ENCODE measurements at regions not wholly inside any gene's neighbourhood (a gene's known extent, or its start where the extent isn't known, plus 50 kb on each side); places are given as distances from the start of the nearest gene placed in this dataset.
A peak's percentile ranks its signal among the peaks of the same experiment; 100 is the strongest.
"Not testable (repeated sequence)": the region's sequence is repeated elsewhere in the genome, so short reads cannot be mapped to it uniquely, and the experiment has no call there.

DNA sequence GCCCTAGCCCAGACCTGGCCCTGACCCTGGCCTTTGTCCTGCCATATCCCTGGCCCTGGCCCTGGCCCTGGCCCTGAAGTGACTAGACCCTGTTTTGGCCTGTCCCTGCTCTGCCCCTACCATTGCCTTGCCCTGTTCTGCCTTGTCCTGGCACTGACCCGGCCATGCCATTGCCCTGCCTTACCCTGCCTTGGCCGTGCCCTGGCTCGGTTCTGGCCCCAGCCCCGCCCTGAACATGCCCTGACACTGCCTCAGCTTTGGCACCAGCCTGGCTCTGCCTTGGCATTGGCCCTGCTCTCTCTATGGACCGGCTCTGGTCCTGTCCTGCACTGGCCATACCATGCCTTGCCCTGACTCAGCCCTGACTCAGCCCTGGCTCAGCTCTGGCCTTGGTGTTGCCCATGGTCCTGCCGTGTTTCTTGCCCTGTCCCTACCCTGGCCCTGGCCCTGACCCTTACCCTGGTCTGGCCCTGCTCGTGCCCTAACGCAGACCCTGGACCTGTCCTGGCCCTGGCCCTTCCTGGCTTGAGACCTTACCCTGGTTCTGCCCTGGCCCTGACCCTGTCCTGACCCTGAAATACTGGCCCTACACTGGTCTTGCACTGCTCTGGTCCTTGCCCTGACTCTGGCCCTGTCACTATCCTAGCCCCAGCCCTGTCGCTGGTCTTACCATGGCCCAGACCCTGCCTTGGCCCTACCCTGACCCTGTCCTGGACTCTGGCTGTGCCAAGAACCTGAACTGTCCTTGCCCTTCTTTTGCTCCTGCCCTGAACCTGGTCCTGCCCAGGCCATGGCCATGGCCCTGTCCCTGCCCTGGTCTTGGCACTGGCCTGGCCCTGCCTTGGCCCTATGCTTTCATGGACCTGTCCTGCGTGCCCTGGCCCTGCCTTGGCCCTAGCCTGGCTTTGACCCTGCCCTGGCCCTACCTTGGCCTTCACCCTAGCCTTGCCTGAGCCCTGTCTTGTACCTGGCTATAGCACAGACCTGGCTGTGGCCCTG is 224.6 kb downstream of the LIPI start:
- not testable (repeated sequence) for H3K9me3 ChIP-seq (ENCODE audit: low read depth); H3F3A ChIP-seq (ENCODE audit: low read depth); H3K4me2 ChIP-seq; H3K36me3 ChIP-seq; H3K27ac Mint-ChIP-seq; H4K20me1 ChIP-seq (ENCODE audit: low read depth); H3K4me1 ChIP-seq; H3K4me1 Mint-ChIP-seq; H3K36me3 Mint-ChIP-seq; H3K27ac ChIP-seq; H3K79me2 ChIP-seq (ENCODE audit: low read depth); H3K9ac ChIP-seq; DNase-seq (ENCODE audit: low spot score); H2AFZ ChIP-seq (replicated peaks); H3K27me3 Mint-ChIP-seq (ENCODE audit: insufficient read depth, low read depth); H3K4me3 ChIP-seq; H3K4me3 Mint-ChIP-seq; H3K27me3 ChIP-seq
- H3K9me3 Mint-ChIP-seq: peaks cover 29% of the 10 kb centered on the region

DNA sequence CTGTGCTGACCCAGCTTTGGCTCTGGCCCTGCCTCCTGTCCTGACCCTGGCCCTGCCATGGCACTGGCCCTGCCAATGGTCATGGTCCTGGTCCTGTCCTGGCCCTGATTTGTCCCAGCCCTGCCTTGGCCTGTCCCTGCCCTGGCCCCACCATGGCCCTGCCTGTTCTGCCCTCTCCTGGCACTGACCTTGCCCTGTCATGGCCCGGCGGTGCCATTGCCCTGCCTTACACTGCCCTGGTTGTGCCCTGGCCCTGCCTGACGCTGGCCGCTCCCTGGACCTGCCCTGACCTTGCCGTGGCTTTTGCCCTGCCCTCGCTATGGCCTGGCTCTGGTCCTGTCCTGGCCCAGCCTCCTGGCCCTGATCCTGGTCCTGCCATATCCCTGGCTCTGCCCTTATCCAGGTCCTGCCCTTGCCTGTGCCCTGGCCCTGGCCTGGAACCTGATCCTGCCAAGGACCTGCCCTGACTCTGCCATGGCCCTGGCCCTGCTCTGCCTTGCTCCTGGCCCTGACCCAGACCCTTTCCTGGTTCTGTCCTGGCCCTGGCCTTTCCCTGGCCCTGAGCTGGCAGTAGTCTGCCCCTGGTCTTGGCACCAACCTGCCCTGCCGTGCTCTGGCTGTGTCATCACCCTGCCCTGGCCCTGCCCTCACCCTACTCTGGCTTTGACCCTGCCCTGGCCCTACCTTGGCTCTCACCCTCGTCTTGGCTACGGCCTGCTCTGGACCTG is 225.5 kb downstream of the LIPI start:
- H3K27ac ChIP-seq; H3K9ac ChIP-seq; H3K4me3 Mint-ChIP-seq; H3K4me3 ChIP-seq; H3K36me3 ChIP-seq; H3F3A ChIP-seq (ENCODE audit: low read depth); H3K9me3 ChIP-seq (ENCODE audit: low read depth); H3K4me1 ChIP-seq; DNase-seq (ENCODE audit: low spot score); H3K27ac Mint-ChIP-seq; H3K27me3 Mint-ChIP-seq (ENCODE audit: insufficient read depth, low read depth); H3K4me2 ChIP-seq; H3K27me3 ChIP-seq; H3K79me2 ChIP-seq (ENCODE audit: low read depth); H4K20me1 ChIP-seq (ENCODE audit: low read depth); H3K4me1 Mint-ChIP-seq; H2AFZ ChIP-seq (replicated peaks); H3K36me3 Mint-ChIP-seq: not testable (repeated sequence)
- H3K9me3 Mint-ChIP-seq: peaks cover 28% of the 10 kb centered on the region

DNA sequence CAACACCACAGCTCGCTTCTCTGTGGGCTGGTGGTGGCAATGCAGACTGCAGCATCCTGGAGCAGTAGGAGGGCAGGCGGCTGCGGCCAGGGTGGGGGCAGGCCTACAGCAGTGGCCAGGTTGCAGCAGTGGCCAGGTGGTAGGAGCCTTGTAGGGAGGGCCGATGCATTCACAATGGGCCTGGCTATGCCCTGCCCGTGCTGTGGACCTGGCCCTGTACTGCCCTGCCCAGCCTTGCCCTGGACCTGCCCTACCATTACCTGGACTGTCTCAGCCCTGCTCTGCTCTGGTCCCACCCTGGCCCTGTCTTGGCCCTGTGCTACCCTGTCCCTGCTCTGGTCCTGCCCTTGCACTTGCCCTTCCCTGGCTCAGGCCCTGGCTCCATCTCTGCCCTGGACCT is 226.0 kb downstream of the LIPI start:
- H3K27ac Mint-ChIP-seq; H3K4me3 ChIP-seq; H3K27ac ChIP-seq; H4K20me1 ChIP-seq (ENCODE audit: low read depth); H3F3A ChIP-seq (ENCODE audit: low read depth); H3K36me3 Mint-ChIP-seq; H3K79me2 ChIP-seq (ENCODE audit: low read depth); H3K36me3 ChIP-seq; H3K4me1 ChIP-seq; H3K9ac ChIP-seq; H3K9me3 ChIP-seq (ENCODE audit: low read depth); H3K27me3 ChIP-seq; H3K27me3 Mint-ChIP-seq (ENCODE audit: insufficient read depth, low read depth); DNase-seq (ENCODE audit: low spot score); H3K4me3 Mint-ChIP-seq; H3K4me1 Mint-ChIP-seq; H3K4me2 ChIP-seq; H2AFZ ChIP-seq (replicated peaks): not testable (repeated sequence)
- H3K9me3 Mint-ChIP-seq: peaks cover 26% of the 10 kb centered on the region

DNA sequence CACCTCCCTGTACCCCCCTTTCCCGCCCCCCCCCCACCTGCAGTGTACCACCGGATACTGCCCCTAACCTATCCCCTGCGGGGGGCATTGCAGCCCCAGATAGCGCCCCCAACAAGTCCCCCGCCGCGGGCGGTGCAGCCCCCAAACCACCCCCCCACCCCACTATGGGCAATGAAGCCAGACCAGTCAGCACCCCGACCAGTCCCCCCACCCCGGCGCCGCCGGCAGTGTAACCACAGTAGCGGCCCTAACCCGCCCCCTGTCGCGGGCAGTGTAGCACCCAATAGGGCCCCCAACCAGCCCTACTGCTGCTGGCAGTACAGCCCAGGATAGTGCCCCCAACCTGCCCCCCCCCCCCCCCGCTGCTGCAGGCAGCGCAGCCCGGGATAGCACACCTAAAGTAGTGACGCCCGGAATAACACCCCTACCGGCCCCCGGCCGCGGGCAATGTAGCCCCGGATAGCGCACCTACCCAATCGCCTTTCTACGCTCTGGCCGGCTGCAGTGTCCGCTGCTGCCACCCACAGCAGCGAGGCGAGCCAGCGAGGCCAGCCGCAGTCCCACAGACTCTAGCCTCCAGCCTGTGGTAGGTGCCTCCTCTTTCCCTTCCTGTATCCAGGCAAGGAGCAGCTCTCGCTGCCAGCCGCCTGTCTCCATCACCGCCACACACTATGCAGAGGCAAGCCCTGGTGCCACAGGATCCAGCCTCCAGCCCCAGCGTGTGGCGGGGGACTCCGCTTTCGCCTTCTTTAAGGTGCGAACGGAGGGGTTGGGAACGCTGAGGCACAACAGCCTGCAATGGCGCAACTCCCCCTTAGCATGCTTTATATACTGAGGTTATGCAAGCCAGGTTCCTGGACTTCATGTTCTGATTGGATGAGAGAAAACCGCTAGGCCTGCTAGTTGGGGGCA is 229.3 kb downstream of the LIPI start:
- H4K20me1 ChIP-seq (ENCODE audit: low read depth); H3K9me3 ChIP-seq (ENCODE audit: low read depth); H3K4me3 ChIP-seq; H3F3A ChIP-seq (ENCODE audit: low read depth); H3K9ac ChIP-seq; H3K27ac ChIP-seq; DNase-seq (ENCODE audit: low spot score); H3K4me1 ChIP-seq; H3K4me1 Mint-ChIP-seq; H3K27me3 Mint-ChIP-seq (ENCODE audit: insufficient read depth, low read depth); H3K4me3 Mint-ChIP-seq; H3K27me3 ChIP-seq; H3K4me2 ChIP-seq; H2AFZ ChIP-seq (replicated peaks); H3K27ac Mint-ChIP-seq; H3K36me3 ChIP-seq; H3K79me2 ChIP-seq (ENCODE audit: low read depth); H3K36me3 Mint-ChIP-seq: not testable (repeated sequence)
- H3K9me3 Mint-ChIP-seq: peaks cover 20% of the 10 kb centered on the region

DNA sequence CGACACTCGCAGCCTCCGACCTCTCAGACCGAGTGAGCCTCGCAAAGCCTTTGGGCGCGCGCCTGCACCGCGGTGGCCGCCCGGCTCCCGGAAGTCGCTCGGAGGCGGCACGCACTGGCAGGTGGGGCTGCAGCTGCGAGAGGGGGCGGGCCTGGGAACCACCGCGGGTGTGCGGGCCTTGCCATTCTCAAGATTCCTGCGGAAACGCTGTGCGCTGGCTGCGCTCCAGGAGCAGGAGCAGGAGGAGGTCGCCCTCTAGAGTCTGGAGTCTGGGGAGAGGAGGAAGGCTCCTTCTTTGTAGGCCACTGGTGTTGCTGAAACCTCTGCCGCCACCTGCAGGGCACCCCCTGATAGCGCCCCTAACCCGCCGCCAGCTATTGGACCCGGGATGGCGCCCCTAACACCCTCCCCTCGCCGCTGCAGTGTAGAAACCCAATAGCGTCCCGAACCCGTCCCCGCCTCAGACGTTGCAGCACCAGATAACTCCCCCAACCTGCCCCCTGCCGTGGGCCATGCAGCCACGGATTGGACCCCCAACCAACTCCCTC is 230.6 kb downstream of the LIPI start:
- not testable (repeated sequence) for H3K9me3 ChIP-seq (ENCODE audit: low read depth); H3K36me3 Mint-ChIP-seq; H3K27me3 ChIP-seq; H3K27ac ChIP-seq; H3K36me3 ChIP-seq; H3K4me3 ChIP-seq; H3K4me2 ChIP-seq; H3K4me1 Mint-ChIP-seq; H3F3A ChIP-seq (ENCODE audit: low read depth); H3K9ac ChIP-seq; H3K4me1 ChIP-seq; H3K27me3 Mint-ChIP-seq (ENCODE audit: insufficient read depth, low read depth); H3K27ac Mint-ChIP-seq; H4K20me1 ChIP-seq (ENCODE audit: low read depth); H3K79me2 ChIP-seq (ENCODE audit: low read depth); H2AFZ ChIP-seq (replicated peaks)
- Mint-ChIP-seq H3K4me3 (peak overlapping the region; percentile 15), H3K9me3 (peaks cover 14% of the 10 kb centered on the region)
- DNase-seq (ENCODE audit: low spot score): peak; percentile 6

DNA sequence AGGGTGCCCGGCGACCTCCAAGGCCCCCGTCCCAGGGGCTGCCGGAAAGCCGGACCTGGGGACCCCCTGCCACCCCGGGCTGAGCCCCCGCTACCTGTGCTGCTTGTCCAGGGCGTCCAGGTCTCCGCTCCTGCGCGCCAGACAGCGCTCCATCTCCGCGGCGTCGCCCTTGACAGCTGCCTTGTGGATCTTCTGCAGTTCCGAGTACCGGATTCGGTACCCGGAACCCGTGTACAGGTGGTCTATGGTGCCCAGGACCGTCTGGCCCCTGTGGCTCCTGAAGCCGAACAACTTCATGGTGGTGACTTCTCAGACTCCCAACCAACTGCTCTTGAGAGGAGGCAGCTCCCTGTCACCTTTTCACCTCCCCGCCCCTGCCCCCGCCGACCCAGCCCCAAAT is 231.1 kb downstream of the LIPI start:
- not testable (repeated sequence) for H4K20me1 ChIP-seq (ENCODE audit: low read depth); H3K27me3 ChIP-seq; H3K9me3 ChIP-seq (ENCODE audit: low read depth); H3K27ac ChIP-seq; H2AFZ ChIP-seq (replicated peaks); H3K4me2 ChIP-seq; H3K4me1 ChIP-seq; H3K27ac Mint-ChIP-seq; H3K4me1 Mint-ChIP-seq; H3F3A ChIP-seq (ENCODE audit: low read depth); H3K27me3 Mint-ChIP-seq (ENCODE audit: insufficient read depth, low read depth); H3K36me3 ChIP-seq; H3K79me2 ChIP-seq (ENCODE audit: low read depth); H3K36me3 Mint-ChIP-seq; H3K4me3 ChIP-seq; DNase-seq (ENCODE audit: low spot score); H3K9ac ChIP-seq
- Mint-ChIP-seq H3K4me3 (peak overlapping the region; percentile 15), H3K9me3 (peaks cover 14% of the 10 kb centered on the region)

DNA sequence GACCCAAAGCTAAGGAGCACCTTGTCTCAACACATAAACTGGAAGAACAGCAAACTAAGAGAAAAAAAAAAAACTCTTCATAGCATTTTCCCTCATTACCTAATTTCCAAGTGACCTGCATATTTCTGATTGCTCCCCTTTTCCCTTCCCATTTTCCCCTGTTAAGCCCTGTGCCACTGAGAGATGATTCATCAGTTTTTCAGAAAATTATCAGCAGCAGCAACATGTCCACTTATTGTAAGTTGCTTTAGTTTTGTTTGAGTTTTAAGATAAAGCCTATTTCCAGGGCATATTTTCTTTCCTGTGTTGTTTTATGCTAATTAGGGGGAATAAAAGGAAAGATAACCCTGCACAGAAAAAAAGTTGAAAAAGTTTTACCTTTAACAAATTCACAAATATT is 236.2 kb downstream of the LIPI start:
- not testable (repeated sequence) for H3K4me1 Mint-ChIP-seq; H3K4me1 ChIP-seq; H3K4me3 ChIP-seq; H3K4me2 ChIP-seq; H3K9ac ChIP-seq; H4K20me1 ChIP-seq (ENCODE audit: low read depth); H2AFZ ChIP-seq (replicated peaks); H3F3A ChIP-seq (ENCODE audit: low read depth); H3K9me3 ChIP-seq (ENCODE audit: low read depth); H3K9me3 Mint-ChIP-seq; H3K36me3 Mint-ChIP-seq; H3K4me3 Mint-ChIP-seq; H3K27me3 ChIP-seq; DNase-seq (ENCODE audit: low spot score); H3K27ac Mint-ChIP-seq; H3K79me2 ChIP-seq (ENCODE audit: low read depth); H3K27me3 Mint-ChIP-seq (ENCODE audit: insufficient read depth, low read depth); H3K27ac ChIP-seq; H3K36me3 ChIP-seq

Measured in neural progenitor cell (in vitro differentiated cells).